GM06990 (cell line): ENCODE measurements at regions not wholly inside any gene's neighbourhood (a gene's known extent, or its start where the extent isn't known, plus 50 kb on each side); places are given as distances from the start of the nearest gene placed in this dataset.

Experiments used
- DNase-seq: peaks from one replicate; pipeline ENCODE4 v3.0.0-alpha.2; 2011; ENCODE audit not compliant: insufficient read length; ENCODE audit errors: extremely low read depth
- H3K27me3 ChIP-seq: replicated peaks from 2 replicates; pipeline ENCODE4 v1.6.0; 2011; ENCODE audit warnings: low read length; ENCODE audit not compliant: control insufficient read depth, insufficient read depth
- H3K36me3 ChIP-seq: 2 replicates; pipeline ENCODE4 v1.5.1; 2011; ENCODE audit warnings: low read length; ENCODE audit not compliant: control insufficient read depth, insufficient read depth
- H3K4me3 ChIP-seq: replicated peaks from 2 replicates; pipeline ENCODE4 v1.5.1; 2011; ENCODE audit warnings: low read depth, mild to moderate bottlenecking, control low read depth, low read length
- TF ChIP-seq, protein P1 (sequence below): IDR thresholded peaks from 2 replicates; pipeline ENCODE4 v1.5.1; 2011; ENCODE audit warnings: low read length, control low read depth, mild to moderate bottlenecking, inconsistent platforms; ENCODE audit not compliant: insufficient read depth, poor library complexity, severe bottlenecking

DNA sequence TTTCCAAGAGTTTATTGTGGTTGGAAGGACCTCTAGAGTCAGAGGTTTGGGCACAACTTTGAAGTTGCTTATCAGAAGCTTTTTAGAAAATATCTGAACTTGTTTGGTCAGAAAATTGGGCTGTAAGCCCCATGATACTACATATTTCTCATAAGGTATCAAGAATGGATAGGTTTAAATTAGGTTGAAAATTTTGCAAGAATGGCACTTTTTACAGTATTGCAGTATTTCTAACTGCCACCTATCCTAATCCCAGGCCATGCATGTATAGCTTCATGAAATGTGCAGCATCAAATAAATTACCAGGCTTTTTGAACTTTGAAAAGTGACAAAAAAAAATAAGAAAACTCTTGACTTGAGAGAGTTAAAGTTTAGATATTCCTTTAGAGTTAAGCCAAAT, 367.2 kb downstream of the FIGN start:
- DNase-seq = no peak
- no peak overlapping the region for H3K4me3 ChIP-seq
- H3K27me3 ChIP-seq = no peaks in the 10 kb centered on the region
- TF ChIP-seq, protein P1, sequence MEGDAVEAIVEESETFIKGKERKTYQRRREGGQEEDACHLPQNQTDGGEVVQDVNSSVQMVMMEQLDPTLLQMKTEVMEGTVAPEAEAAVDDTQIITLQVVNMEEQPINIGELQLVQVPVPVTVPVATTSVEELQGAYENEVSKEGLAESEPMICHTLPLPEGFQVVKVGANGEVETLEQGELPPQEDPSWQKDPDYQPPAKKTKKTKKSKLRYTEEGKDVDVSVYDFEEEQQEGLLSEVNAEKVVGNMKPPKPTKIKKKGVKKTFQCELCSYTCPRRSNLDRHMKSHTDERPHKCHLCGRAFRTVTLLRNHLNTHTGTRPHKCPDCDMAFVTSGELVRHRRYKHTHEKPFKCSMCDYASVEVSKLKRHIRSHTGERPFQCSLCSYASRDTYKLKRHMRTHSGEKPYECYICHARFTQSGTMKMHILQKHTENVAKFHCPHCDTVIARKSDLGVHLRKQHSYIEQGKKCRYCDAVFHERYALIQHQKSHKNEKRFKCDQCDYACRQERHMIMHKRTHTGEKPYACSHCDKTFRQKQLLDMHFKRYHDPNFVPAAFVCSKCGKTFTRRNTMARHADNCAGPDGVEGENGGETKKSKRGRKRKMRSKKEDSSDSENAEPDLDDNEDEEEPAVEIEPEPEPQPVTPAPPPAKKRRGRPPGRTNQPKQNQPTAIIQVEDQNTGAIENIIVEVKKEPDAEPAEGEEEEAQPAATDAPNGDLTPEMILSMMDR = no peak
- no peaks in the 10 kb centered on the region for H3K36me3 ChIP-seq

DNA sequence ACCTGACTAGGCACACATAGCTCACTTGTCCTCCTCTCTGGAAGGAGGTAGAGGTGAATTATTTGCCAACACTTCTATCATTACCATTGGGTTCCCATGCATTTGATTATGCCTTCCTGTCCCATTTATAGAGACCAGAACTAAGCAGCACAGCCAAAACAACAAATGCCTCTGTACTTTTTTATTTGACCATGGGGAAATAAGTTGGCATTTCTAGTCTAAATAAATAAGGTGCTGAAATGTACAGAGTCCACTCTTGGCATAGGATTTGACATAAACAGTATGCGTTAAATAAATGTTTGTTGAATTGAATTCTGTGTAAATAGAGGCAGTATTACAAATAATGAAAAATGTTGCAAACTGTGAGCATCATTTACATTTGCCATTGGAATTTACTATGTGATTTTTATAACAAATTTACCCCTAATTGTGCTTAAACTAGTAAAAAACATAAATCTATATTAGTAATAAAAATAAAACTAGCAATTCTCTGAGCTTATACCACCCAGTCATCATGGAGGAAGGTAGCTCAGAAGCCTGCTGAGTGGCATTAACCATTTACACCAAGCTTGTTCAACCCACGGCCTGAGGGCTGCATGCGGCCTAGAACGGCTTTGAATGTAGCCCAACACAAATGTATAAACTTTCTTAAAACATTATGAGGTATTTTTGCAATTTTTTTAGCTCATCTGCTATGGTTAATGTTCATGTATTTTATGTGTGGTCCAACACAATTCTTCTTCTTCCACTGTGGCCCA, 367.8 kb downstream of the FIGN start:
- Histone ChIP-seq H3K36me3 (no peaks in the 10 kb centered on the region), H3K27me3 (no peaks in the 10 kb centered on the region), H3K4me3 (no peak overlapping the region)
- DNase-seq = no peak
- TF ChIP-seq, protein P1 = no peak

DNA sequence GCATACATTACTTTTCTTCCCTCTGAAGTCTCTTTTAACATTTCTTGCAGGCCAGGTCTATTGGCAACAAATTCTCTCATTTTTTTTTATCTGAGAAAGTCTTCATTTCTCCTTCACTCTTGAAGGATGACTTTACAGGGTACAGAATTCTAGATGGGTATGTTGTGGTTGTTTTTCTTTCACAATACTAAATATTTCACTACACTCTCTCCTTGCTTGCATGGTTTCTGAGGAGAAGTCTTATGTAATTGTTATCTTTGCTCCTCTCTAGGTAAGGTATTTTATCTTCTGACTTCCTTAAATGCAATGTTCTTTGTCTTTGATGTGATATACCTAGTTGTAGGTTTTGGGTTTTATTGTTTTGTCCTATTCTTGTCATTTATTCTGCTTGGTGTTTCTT, 371.1 kb downstream of the FIGN start:
- no peak for DNase-seq
- TF ChIP-seq, protein P1 = no peak
- H3K4me3 ChIP-seq = no peak overlapping the region
- H3K36me3 ChIP-seq = no peaks in the 10 kb centered on the region
- H3K27me3 ChIP-seq = no peaks in the 10 kb centered on the region

DNA sequence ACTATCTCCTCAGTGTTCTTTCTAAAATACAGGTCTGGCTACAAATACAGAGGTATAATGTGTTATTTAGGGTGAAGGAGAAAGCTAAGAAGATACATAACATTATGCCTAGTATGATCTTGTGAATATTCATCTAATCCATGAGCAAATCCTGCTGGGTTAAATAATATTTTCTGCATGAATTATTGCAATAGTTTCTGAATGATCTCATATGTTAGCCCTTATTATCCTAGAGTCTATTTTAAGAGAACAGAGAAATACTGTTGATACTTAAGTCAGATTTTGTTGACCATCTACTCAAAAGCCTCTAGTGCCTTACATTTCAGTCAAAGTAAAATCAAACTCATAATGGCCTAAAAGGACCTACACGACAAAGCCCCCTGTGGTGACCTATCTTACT, 382.3 kb downstream of the FIGN start:
- no peak overlapping the region for H3K4me3 ChIP-seq
- H3K36me3 ChIP-seq = no peaks in the 10 kb centered on the region
- TF ChIP-seq, protein P1 = no peak
- DNase-seq = no peak
- H3K27me3 ChIP-seq = no peaks in the 10 kb centered on the region

DNA sequence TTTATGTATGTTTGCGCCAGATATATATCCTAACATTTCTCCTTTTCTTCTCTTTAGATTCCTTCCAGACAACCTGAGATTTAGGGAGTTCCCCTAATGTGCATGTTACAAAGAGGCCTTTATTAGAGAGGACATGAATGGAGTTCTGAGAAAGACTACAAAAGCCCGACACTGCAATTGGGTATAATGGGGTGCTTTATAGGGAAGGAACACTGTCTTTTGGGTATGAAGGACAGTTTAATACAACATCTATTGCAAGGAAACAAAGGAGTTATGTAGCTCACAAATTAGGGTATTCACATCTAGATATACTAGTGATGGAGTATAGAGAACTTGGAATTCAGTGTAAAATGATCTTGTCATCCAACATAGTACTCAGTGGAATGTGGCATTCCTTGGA, 383.8 kb downstream of the FIGN start:
- TF ChIP-seq, protein P1 = no peak
- no peak for DNase-seq
- Histone ChIP-seq H3K4me3 (no peak overlapping the region), H3K27me3 (no peaks in the 10 kb centered on the region), H3K36me3 (no peaks in the 10 kb centered on the region)

DNA sequence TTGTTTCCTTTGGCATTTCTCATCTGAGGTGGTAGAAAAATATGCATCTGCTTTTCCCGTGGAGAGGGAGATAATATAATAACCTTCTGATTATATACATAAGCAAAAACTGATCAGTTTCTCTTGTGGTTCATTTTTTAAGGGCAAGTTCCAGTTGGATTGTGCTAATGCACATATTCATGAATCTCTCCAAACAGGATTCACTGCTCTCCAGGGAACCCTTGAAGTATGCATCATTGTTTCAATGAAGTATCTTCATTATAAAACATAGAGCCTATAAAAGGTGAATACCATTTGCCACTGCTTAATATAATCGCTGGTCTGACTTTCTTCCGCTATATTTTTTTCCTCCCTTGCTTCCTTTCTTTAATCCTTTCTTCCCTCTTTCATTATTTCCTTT, 384.7 kb downstream of the FIGN start:
- Histone ChIP-seq H3K27me3 (no peaks in the 10 kb centered on the region), H3K4me3 (no peak overlapping the region), H3K36me3 (no peaks in the 10 kb centered on the region)
- TF ChIP-seq, protein P1 = no peak
- DNase-seq = no peak
